Testis (tissue), 2 donors: ENCODE measurements at regions not wholly inside any gene's neighbourhood (a gene's known extent, or its start where the extent isn't known, plus 50 kb on each side); places are given as distances from the start of the nearest gene placed in this dataset.

Experiments used
- CTCF ChIP-seq, 3 experiments: fragments of 450-650 bp in 2 of 3; fragments of 200-600 bp in 1 of 3; sonication (generic) in 1 of 3; IDR thresholded peaks; one replicate each; pipeline ENCODE4 v1.5.1; 2016 to 2019; ENCODE audit warnings: antibody characterized with exemption in 3 of 3, mild to moderate bottlenecking in 2 of 3, moderate library complexity in 1 of 3
- POLR2A ChIP-seq: fragments of 450-650 bp; IDR thresholded peaks from one replicate; pipeline ENCODE4 v1.6.1; 2017; ENCODE audit warnings: antibody characterized with exemption, mild to moderate bottlenecking, moderate library complexity

DNA sequence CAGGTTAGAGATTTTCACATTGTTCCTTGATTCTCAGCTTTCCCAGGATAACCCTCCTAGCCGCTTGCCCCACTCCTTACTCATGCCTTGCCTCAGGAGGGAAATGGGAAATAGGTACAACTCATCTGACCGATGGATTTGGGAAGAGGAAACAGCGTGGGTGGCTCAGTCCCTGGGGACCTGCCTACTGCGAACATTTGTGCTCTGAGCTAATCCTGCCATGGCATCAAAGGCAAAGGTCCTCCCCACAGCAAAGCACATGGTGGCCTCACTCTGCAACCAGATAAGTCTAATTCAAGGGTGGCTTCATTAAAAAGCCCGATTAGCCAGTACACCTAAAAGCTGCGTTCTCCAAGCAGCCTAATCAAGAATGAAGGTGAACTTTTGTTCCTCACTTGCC is 82.4 kb upstream of the ADRA1B start:
- TF ChIP-seq CTCF (IDR thresholded peaks at IDR 0.05) (no peak), POLR2A (no peak)
